Thoracic aorta (tissue), 2 donors: ENCODE measurements at regions not wholly inside any gene's neighbourhood (a gene's known extent, or its start where the extent isn't known, plus 50 kb on each side); places are given as distances from the start of the nearest gene placed in this dataset.

ENCODE experiments used
- ATAC-seq: fragments of 150-250 bp; one replicate; pipeline ENCODE4 v1.8.0; 2017; ENCODE audit warnings: low read depth; ENCODE audit not compliant: insufficient number of reproducible peaks, low FRiP score
- DNase-seq: peaks from one replicate; pipeline ENCODE4 v3.0.0-alpha.2; 2020; ENCODE audit warnings: low spot score
- H3K27ac ChIP-seq, 2 donors: fragments of 200-600 bp; sonication (generic); 1 replicate in 1 of 2; 2 replicates in 1 of 2; pipeline ENCODE4 v1.5.1; 2016; ENCODE audit warnings: mild to moderate bottlenecking in 2 of 2, moderate library complexity in 2 of 2
- H3K27me3 ChIP-seq: fragments of 200-600 bp; sonication (generic); replicated peaks from 2 replicates; pipeline ENCODE4 v1.6.0; 2016; ENCODE audit warnings: mild to moderate bottlenecking; ENCODE audit not compliant: insufficient read depth
- H3K36me3 ChIP-seq: fragments of 200-600 bp; sonication (generic); one replicate; pipeline ENCODE4 v1.5.1; 2016
- H3K4me1 ChIP-seq, 2 donors: fragments of 200-600 bp; sonication (generic); 1 replicate in 1 of 2; 2 replicates in 1 of 2; pipeline versions ENCODE4 v1.5.1 to v1.6.0; 2016; ENCODE audit warnings: low read depth in 2 of 2, mild to moderate bottlenecking in 1 of 2; ENCODE audit not compliant: control insufficient read depth in 1 of 2
- H3K4me3 ChIP-seq: fragments of 200-600 bp; sonication (generic); 2 replicates; pipeline ENCODE4 v1.5.1; 2016; ENCODE audit warnings: mild to moderate bottlenecking
- H3K9me3 ChIP-seq: fragments of 200-600 bp; sonication (generic); 2 replicates; pipeline ENCODE4 v1.5.1; 2016
- TF ChIP-seq, protein P1 (sequence below): fragments of 200-600 bp; sonication (generic); IDR thresholded peaks from one replicate; pipeline ENCODE4 v1.5.1; 2019; ENCODE audit warnings: antibody characterized with exemption

DNA sequence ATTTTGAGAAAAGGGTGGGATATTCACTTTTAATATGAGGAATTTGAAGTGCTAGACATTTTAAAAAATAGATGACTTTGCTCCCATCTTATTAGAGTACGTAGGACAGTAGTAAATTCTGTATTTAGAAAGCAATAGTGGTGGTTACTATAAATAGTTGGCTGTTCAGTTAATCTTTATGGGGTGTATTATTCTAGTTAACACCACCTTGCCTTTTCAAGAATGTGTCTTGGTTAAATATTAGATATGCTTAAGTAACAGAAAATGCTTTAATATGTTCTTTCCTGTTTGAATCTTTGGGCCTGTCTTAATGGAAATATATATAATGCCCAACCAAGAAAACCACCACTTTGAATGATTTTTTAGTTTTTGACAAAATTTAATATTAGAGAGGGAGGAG, 608.7 kb upstream of the FAM174A start:
- Histone ChIP-seq H3K27me3 (no peaks in the 10 kb centered on the region), H3K4me1 (no peaks in the 10 kb centered on the region), H3K27ac (no peak overlapping the region), H3K36me3 (no peaks in the 10 kb centered on the region), H3K4me3 (no peak overlapping the region), H3K9me3 (no peaks in the 10 kb centered on the region)
- TF ChIP-seq, protein P1, sequence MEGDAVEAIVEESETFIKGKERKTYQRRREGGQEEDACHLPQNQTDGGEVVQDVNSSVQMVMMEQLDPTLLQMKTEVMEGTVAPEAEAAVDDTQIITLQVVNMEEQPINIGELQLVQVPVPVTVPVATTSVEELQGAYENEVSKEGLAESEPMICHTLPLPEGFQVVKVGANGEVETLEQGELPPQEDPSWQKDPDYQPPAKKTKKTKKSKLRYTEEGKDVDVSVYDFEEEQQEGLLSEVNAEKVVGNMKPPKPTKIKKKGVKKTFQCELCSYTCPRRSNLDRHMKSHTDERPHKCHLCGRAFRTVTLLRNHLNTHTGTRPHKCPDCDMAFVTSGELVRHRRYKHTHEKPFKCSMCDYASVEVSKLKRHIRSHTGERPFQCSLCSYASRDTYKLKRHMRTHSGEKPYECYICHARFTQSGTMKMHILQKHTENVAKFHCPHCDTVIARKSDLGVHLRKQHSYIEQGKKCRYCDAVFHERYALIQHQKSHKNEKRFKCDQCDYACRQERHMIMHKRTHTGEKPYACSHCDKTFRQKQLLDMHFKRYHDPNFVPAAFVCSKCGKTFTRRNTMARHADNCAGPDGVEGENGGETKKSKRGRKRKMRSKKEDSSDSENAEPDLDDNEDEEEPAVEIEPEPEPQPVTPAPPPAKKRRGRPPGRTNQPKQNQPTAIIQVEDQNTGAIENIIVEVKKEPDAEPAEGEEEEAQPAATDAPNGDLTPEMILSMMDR: no peak
- ATAC-seq (no peak), DNase-seq (no peak)

DNA sequence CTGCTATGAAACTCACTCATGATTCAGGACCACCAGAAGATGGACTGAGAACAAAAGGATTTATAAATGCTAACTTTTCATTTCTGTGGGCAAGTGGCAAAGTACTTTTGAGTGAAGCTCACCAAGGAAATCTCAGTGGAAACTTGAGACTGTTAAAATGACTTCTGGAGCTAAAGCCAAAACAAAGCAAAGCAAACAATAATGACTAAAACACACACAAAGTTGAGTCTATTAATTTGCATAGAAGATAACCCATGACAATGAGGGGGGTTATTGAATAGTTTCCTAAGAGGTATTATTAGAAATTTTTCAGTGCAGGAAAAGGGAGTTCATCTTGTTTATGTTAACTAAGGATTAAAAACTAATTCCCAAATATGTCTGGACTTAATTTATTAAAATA, 612.8 kb upstream of the FAM174A start:
- ATAC-seq: no peak
- Histone ChIP-seq H3K9me3 (no peaks in the 10 kb centered on the region), H3K4me1 (no peaks in the 10 kb centered on the region), H3K36me3 (no peaks in the 10 kb centered on the region), H3K27ac (no peak overlapping the region), H3K4me3 (no peak overlapping the region), H3K27me3 (no peaks in the 10 kb centered on the region)
- TF ChIP-seq, protein P1: no peak
- no peak for DNase-seq

DNA sequence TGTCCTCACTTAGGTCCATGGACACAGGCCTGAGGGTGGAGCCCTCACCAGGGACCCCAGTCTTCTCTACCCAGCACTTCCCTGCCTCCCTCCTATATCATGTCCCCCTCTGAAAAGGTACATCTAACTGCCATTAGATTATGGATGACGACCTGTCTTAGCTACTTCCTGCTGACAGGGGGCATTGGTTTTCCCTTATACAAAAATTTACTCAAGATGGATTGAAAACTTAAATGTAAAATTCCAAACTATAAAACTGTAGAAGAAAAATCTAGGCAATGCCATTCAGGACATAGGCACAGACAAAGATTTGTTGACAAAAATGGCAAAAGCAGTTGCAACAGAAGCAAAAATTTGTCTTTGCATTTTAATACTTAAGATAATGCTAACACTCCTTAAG, 623.2 kb upstream of the FAM174A start:
- DNase-seq (no peak), ATAC-seq (no peak)
- no peaks in the 10 kb centered on the region for H3K9me3 ChIP-seq
- H3K27me3 ChIP-seq: no peaks in the 10 kb centered on the region
- H3K36me3 ChIP-seq: no peaks in the 10 kb centered on the region
- no peaks in the 10 kb centered on the region for H3K4me1 ChIP-seq
- no peak overlapping the region for H3K4me3 ChIP-seq
- TF ChIP-seq, protein P1: no peak
- H3K27ac ChIP-seq: no peak overlapping the region

DNA sequence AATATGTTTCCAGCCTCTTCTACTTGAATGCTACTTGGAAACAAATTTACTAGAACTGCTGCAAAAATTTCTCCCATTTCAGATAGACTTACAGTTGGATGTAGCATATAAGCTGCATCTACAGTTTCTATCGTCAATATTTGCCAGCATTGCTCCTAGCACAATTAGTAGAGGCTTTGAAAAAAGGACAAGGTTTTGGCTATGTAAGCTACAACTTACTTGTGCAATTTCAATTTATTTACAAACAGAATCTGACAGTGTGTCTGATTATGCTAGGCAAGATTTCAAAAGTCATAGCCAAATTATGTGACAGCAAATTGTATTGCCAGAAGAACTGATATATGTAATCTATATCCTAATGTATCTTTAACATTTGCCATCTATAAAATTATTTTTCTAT, 628.4 kb upstream of the FAM174A start:
- TF ChIP-seq, protein P1: no peak
- ATAC-seq: no peak
- Histone ChIP-seq H3K4me1 (no peaks in the 10 kb centered on the region), H3K4me3 (no peak overlapping the region), H3K27ac (no peak overlapping the region), H3K36me3 (no peaks in the 10 kb centered on the region), H3K27me3 (no peaks in the 10 kb centered on the region), H3K9me3 (no peaks in the 10 kb centered on the region)
- DNase-seq: no peak

DNA sequence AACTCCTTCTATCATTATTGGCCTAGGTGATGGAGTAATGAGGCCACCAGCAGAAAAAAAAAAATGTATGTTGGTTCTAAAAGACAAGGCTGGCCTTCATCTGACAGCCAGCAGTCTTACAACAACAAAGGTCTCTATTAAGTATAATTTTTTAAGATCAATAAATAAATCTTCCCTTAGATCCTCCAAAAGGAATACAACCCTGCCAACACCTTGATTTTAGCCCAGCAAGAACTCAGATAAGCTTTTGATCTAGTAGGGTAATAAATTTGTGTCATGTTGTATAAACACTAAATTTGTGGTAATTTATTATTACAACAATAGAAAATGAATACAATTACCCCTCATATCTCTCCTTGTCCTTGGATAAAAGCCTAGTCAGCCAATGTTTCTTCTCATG, 633.2 kb upstream of the FAM174A start:
- no peak for ATAC-seq
- TF ChIP-seq, protein P1: no peak
- no peak for DNase-seq
- no peak overlapping the region for H3K4me3 ChIP-seq
- H3K27me3 ChIP-seq: no peaks in the 10 kb centered on the region
- no peak overlapping the region for H3K27ac ChIP-seq
- H3K36me3 ChIP-seq: no peaks in the 10 kb centered on the region
- H3K9me3 ChIP-seq: no peaks in the 10 kb centered on the region
- H3K4me1 ChIP-seq: no peaks in the 10 kb centered on the region
